NCI-H446 (cell line): ENCODE measurements at regions not wholly inside any gene's neighbourhood (a gene's known extent, or its start where the extent isn't known, plus 50 kb on each side); places are given as distances from the start of the nearest gene placed in this dataset.
"Not testable (repeated sequence)": the region's sequence is repeated elsewhere in the genome, so short reads cannot be mapped to it uniquely, and the experiment has no call there.

Experiments used
- DNase-seq, 2 experiments: peaks; one replicate each; lab custom pipeline; 2025; lab: John Stamatoyannopoulos, UW

DNA sequence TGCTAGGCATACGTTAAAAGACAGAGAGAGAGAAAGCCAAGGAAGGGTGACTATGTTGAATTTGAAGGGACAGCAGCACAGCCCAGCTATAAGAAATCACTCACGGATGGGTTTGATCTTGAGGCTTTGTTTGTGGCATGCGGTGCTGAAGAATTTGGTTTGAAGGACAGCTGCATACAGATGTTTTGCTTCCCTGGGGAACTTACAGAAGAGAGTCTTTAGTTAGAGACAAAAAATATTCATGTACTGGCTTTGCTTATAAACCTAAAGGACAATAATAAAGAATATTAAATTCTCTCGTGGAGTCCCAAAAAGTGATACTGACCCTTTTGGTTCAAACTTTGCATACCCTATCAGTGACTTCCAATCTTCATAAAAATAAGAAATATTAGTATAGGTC is 491.4 kb downstream of the NEBL start:
- no peak for DNase-seq

DNA sequence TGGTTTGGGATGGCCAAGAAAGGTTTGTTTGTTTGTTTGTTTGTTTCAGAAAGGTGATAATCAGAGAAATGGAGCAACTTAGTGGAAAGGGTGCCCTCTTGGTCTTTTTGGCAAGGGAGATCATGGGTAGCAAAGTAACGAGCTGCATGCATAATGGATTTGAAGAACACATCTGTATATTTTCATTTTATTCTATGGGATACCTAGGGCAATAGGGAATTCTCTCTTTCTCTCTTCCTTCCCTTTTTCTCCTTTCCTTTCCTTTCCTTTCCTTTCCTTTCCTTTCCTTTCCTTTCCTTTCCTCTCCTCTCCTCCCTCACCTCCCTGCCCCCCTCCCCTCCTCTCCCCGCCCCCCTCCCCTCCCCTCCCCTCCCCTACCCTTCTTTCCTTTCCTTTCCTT is 492.1 kb downstream of the NEBL start:
- DNase-seq = no peak

DNA sequence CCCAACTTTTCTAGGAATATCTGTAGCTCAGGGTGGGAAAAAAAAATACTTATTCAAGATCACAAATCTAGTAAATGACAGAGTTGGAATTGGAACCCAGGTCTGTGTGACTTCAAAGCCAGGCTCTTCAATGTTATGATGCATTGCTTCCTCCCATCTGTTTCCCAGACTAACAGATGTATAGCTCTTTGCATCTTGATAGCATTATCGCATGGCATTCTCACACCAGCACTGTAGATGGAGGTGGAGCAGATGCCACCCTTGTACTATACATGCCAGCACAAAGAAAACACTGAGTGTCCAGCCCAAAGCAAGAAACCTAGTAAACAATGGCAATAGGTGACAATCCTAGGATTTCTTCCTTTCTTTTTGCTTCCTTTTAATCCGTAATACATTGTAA is 497.3 kb downstream of the NEBL start:
- DNase-seq = peak in 1 of 2 experiments; percentile 16

DNA sequence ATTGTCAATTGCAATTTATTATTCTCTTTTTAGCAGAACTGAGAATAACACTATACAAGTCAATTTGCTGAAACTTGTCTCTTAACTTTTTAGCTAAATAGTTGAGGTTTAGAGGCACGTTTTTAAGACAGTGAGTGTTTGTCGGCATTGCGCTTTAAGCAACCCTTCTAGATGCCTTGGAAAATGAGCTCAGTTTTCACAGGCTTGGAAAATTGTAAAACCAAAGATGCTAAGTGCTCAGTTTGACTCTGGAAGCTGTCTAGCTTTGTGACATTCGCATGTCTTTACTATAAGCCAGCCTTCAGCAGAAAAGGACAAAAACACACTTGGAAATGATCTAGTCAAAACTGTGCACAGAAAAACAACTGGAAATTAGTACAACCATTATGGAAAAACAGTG is 500.4 kb downstream of the NEBL start:
- no peak for DNase-seq

GRCh38 chr10:20396205-20396604 is 500.9 kb downstream of the NEBL start:
- DNase-seq = no peak

DNA sequence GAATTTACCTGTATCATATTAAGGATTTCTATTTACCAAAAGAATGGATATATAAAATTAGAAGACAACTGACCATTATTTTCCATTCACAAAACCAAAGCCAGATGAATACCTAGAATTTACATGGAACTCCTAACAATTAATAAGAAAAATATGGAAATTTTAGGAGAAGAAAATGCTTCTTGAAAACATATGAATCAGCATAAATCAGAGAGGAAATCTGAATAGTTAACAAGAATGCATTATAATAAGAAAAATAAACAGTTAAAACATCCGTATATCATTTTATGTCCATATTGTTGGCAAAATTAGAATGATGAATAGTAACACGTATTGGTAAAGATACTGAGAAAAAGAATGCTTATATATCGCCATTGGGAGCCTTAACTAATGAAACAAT is 505.5 kb downstream of the NEBL start:
- DNase-seq = no peak

GRCh38 chr10:20381761-20382160 is 515.4 kb downstream of the NEBL start:
- DNase-seq = no peak

- no peak for DNase-seq
These were observed 516.7 kb downstream of the NEBL start for GRCh38 chr10:20380401-20380800.

DNA sequence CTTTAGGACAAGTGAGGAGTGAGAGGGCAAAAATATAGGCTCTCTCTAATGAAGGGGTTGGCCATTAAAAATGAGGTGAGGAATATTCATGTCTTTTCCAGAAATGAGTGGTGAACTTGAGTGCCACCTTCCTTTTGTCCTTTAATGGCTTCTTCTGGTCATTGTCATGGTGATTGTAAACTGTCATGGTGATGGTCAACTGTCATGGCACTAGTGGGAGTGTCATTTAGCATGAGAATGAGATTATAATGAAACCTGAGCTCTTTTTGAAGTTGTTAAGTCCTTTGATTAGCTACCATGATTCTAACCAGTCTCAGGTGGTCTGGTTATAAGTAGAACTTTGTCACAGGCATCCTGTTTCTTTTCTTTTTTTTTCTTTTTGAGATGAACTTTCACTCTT is 524.4 kb downstream of the NEBL start:
- DNase-seq = no peak

DNA sequence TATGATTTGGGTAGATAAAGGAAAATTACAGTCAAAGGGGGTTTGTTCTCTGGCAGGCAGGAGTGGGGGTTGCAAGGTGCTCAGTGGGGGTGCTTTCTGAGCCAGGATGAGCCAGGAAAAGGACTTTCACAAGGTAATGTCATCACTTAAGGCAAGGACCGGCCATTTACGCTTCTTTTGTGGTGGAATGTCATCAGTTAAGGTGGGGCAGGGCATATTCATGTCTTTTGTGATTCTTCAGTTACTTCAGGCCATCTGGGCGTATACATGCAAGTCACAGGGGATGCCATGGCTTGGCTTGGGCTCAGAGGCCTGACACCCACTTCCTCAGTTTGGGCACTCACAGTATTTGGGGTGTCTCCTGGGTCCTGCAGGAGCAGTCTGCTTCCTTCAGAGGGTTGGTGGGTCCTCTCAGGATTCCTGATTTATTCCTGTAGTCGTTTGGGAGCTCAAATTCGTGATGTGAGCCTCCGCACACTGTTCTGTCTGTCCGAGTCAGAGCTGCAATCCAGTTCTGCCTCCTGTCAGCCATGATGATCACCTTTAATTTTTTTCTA is 526.1 kb downstream of the NEBL start:
- DNase-seq = not testable (repeated sequence)

GRCh38 chr10:20369863-20370736 is 527.0 kb downstream of the NEBL start:
- DNase-seq = no peak

GRCh38 chr10:20363684-20364083 is 533.4 kb downstream of the NEBL start:
- DNase-seq = no peak

GRCh38 chr10:20355915-20356314 is 539.7 kb downstream of the PLXDC2 start:
- no peak for DNase-seq

DNA sequence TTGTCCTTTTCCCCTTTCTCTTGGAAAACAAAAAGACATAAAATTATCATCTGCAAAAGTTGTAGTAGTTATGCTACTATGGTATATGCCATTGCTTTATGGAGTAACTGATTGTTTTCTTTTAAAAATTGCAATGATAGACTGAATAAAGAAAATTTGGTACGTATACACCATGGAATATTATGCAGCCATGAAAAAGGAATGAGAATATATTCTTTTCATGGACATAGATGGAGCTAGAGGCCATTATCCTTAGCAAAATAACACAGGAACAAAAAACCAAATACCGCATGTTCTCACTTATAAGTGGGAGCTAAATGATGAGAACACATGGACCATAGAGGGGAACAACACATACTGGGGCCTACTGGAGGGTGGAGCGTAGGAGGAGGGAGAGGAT is 538.8 kb downstream of the PLXDC2 start:
- DNase-seq = no peak

GRCh38 chr10:20354166-20354565 is 537.9 kb downstream of the PLXDC2 start:
- DNase-seq = no peak

GRCh38 chr10:20350509-20350908 is 534.3 kb downstream of the PLXDC2 start:
- no peak for DNase-seq

DNA sequence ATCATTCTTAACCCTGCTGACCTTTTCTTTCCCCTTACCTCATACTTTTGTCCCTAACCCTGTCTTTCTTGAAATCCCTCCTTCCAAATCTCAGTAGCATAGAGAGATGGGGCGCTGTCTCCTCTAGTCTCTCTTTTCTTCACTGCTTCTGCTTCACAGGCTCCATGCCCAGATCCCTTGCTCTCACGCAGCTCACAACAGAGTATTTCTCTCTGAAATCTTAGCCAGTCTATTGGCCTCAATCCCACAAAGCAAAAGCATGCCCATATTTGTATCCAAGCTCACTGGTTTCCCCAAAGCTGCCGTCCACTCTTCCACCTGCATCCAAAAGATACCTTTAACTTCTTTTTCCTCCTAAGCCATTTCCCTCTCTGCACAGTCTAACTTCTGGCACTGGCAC is 526.8 kb downstream of the PLXDC2 start:
- DNase-seq = peak in 1 of 2 experiments; percentile 3
